Prostate gland (tissue), 2 donors: ENCODE measurements at regions not wholly inside any gene's neighbourhood (a gene's known extent, or its start where the extent isn't known, plus 50 kb on each side); places are given as distances from the start of the nearest gene placed in this dataset.

Experiments used
- POLR2A ChIP-seq: fragments of 450-650 bp; IDR thresholded peaks from one replicate; pipeline ENCODE4 v1.6.1; 2016; ENCODE audit warnings: antibody characterized with exemption, mild to moderate bottlenecking
- POLR2AphosphoS5 ChIP-seq: sonication (generic); formaldehyde crosslinking; IDR thresholded peaks from one replicate; pipeline ENCODE4 v1.6.1; 2017; ENCODE audit warnings: antibody characterized with exemption
- TF ChIP-seq, protein P1 (sequence below), 4 experiments: fragments of 200-600 bp in 2 of 4; fragments of 450-650 bp in 2 of 4; sonication (generic) in 2 of 4; IDR thresholded peaks; 1 replicate in 3 of 4; 2 replicates in 1 of 4; pipeline ENCODE4 v1.5.1; 2016 to 2019; ENCODE audit warnings: antibody characterized with exemption in 4 of 4, mild to moderate bottlenecking in 2 of 4, moderate library complexity in 2 of 4

- TF ChIP-seq, protein P1, sequence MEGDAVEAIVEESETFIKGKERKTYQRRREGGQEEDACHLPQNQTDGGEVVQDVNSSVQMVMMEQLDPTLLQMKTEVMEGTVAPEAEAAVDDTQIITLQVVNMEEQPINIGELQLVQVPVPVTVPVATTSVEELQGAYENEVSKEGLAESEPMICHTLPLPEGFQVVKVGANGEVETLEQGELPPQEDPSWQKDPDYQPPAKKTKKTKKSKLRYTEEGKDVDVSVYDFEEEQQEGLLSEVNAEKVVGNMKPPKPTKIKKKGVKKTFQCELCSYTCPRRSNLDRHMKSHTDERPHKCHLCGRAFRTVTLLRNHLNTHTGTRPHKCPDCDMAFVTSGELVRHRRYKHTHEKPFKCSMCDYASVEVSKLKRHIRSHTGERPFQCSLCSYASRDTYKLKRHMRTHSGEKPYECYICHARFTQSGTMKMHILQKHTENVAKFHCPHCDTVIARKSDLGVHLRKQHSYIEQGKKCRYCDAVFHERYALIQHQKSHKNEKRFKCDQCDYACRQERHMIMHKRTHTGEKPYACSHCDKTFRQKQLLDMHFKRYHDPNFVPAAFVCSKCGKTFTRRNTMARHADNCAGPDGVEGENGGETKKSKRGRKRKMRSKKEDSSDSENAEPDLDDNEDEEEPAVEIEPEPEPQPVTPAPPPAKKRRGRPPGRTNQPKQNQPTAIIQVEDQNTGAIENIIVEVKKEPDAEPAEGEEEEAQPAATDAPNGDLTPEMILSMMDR (IDR thresholded peaks at IDR 0.05): no peak
- TF ChIP-seq POLR2A (no peak), POLR2AphosphoS5 (no peak)
These were observed 182.2 kb upstream of the CPHXL start for GRCh38 chr16:75908331-75909117.
